IPS DF 6.9 (cell line): ENCODE measurements at regions not wholly inside any gene's neighbourhood (a gene's known extent, or its start where the extent isn't known, plus 50 kb on each side); places are given as distances from the start of the nearest gene placed in this dataset.

Experiments
- DNase-seq: peaks from one replicate; pipeline ENCODE4 v3.0.0-alpha.2; 2013; ENCODE audit warnings: low read depth, low spot score
- H3K27ac ChIP-seq: one replicate; pipeline ENCODE4 v1.5.1; 2013; ENCODE audit warnings: low read length, control low read depth
- H3K27me3 ChIP-seq: 2 replicates; pipeline ENCODE4 v1.6.1; 2013; ENCODE audit warnings: mild to moderate bottlenecking, low read length; ENCODE audit not compliant: control insufficient read depth, insufficient read depth
- H3K36me3 ChIP-seq: 2 replicates; pipeline ENCODE4 v1.6.1; 2013; ENCODE audit warnings: low read length; ENCODE audit not compliant: control insufficient read depth, insufficient read depth
- H3K4me1 ChIP-seq: 2 replicates; pipeline ENCODE4 v1.6.1; 2013; ENCODE audit warnings: low read length; ENCODE audit not compliant: control insufficient read depth, insufficient read depth
- H3K4me3 ChIP-seq: 2 replicates; pipeline ENCODE4 v1.5.1; 2013; ENCODE audit warnings: mild to moderate bottlenecking, low read length
- H3K9me3 ChIP-seq: 2 replicates; pipeline ENCODE4 v1.6.1; 2013; ENCODE audit warnings: low read length, inconsistent platforms; ENCODE audit not compliant: control insufficient read depth, insufficient read depth
- WGBS: extraction: QIAGEN DNeasy Blood & Tissue Kit; methylation state at CpG from one replicate; pipeline ENCODE4 v1.1.7; 2013; ENCODE audit warnings: mixed read lengths, missing lambda C conversion rate; ENCODE audit not compliant: insufficient read length, insufficient coverage; 5-methylcytosine and 5-hydroxymethylcytosine counted together

DNA sequence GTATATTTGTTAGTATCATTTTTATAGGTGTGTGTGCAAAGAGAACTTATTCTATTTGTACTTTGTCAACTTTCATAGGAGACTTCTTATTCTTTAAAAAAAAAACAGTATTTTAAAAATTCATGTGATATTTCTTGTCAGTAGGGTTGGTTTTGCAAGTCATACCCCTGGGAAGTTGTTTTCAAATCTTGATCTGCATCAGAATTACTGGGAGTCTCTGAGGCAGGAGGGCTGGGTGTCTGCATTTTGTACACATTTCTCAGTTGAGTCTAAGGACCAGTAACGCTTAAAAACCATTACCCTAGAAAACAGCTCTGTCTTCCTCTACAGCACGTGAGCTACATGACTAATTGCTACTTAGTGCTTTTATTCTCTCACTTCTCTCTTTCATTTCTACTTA lies 76.0 kb upstream of the CTTNBP2NL start:
- H3K27me3 ChIP-seq = no peaks in the 10 kb centered on the region
- no peaks in the 10 kb centered on the region for H3K9me3 ChIP-seq
- no peak overlapping the region for H3K4me3 ChIP-seq
- no peaks in the 10 kb centered on the region for H3K36me3 ChIP-seq
- no peak for DNase-seq
- WGBS = no CpG with 5 or more reads among the region's 2 CpGs
- no peaks in the 10 kb centered on the region; the same call in 1 of the 2 replicates for H3K4me1 ChIP-seq
- no peak overlapping the region for H3K27ac ChIP-seq

DNA sequence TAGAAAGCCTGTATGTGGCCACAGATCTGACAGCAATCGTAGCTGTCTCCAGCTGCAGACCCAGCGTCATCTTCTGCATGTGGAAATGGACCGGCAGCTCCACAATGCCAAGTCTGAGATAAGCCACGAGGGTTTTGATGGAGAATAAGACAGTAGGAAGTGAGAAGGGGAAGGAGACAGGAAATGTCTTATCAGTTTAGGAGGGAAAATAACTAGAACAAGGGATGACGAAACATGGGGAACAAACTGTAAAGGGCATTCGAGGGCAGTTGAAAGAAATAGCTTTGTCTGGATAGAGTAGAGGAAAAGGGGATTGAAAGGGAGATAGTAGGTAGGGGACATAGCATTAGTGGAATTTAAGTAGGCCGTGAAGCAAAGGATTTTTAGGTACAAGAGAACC lies 74.0 kb upstream of the CTTNBP2NL start:
- Histone ChIP-seq H3K4me1 (no peaks in the 10 kb centered on the region; the same call in 1 of the 2 replicates), H3K36me3 (no peaks in the 10 kb centered on the region), H3K27me3 (no peaks in the 10 kb centered on the region), H3K9me3 (no peaks in the 10 kb centered on the region), H3K4me3 (no peak overlapping the region), H3K27ac (no peak overlapping the region)
- no CpG with 5 or more reads among the region's 7 CpGs for WGBS
- no peak for DNase-seq

DNA sequence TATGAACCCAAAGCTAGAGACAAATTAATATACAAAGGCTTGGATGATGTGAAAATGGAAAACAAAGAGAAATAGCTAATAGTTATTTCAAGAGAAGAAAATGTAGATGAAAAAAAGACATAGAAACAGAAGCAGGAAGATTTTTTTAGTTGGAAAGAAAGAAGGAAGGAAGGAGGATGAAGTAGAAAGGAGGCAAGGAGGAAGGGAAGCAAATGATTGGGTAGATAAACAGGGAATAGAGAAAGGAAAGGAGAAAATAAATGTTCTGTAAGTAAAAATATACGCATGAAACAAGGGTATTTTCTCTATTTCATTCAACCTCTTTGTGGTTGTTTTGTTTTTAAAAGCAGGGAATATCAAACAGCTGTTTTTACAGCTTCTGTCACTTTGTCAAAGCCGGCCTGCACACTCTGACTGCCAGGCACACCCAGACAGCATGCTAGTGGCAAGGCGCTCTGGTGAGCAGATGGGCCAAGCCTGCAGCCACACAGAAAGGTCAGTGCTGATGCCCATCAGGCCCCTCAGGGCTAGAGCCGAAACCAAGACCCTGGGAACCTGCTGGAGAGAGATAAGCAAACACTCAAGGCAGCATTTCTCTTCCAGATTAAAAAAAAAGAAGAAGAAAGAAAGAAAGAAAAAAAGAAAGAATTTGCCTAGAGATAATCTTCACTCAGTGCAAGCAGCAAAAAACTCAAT lies 72.9 kb upstream of the CTTNBP2NL start:
- WGBS = no CpG with 5 or more reads among the region's 4 CpGs
- H3K9me3 ChIP-seq = no peaks in the 10 kb centered on the region
- no peaks in the 10 kb centered on the region for H3K27me3 ChIP-seq
- H3K36me3 ChIP-seq = no peaks in the 10 kb centered on the region
- H3K27ac ChIP-seq = no peak overlapping the region
- H3K4me1 ChIP-seq = no peaks in the 10 kb centered on the region; the same call in 1 of the 2 replicates
- H3K4me3 ChIP-seq = no peak overlapping the region
- no peak for DNase-seq

DNA sequence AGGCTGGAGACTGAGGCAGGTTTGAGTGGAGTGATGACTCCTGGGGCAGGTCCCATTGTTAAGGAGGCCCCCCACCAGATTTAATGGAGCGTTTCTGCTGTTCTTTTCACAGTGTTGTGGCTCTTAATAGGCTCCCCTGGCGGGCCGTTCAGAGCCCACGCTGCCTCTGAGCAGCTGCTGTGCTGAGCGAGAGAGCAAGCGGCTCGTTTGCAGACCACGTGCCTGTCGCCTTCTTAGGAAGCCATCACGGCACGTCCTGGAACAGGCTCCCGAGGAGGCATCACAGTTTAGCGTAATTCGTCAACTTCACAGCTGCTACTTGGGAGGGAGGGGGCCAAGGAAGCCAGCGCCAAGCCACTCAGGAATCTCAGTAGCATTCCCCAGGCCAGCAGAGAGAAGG lies 70.5 kb upstream of the CTTNBP2NL start:
- Histone ChIP-seq H3K4me3 (no peak overlapping the region), H3K27ac (no peak overlapping the region)
- no peak for DNase-seq

DNA sequence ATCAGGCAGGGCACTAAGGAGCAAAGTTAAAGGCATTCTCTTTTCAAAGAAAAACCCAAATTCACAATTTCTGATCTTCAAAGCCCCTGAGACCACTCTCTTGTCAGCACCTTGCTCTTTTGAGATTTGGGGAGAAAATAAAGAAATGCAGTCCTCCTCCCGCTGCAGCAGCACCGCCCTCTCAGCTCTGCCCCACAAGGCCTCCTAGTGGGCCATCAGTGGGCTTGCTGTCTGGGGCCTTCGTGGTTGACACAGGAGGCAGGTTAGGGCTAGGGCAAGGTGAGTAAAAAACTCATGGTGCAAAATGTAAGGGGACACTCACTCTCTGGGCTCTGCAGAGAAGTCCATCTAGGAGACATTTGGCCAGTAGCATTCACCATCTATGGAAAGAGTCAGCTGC lies 67.4 kb upstream of the CTTNBP2NL start:
- Histone ChIP-seq H3K27ac (no peak overlapping the region), H3K27me3 (no peaks in the 10 kb centered on the region), H3K36me3 (no peaks in the 10 kb centered on the region), H3K4me1 (no peaks in the 10 kb centered on the region), H3K9me3 (no peaks in the 10 kb centered on the region), H3K4me3 (no peak overlapping the region)
- WGBS = no CpG with 5 or more reads among the region's 3 CpGs
- DNase-seq = no peak

More for the DNA sequence above, 70.5 kb upstream of the CTTNBP2NL start:
- H3K9me3 ChIP-seq = no peaks in the 10 kb centered on the region
- no peaks in the 10 kb centered on the region for H3K36me3 ChIP-seq
- no CpG with 5 or more reads among the region's 15 CpGs for WGBS
- no peaks in the 10 kb centered on the region for H3K27me3 ChIP-seq
- no peaks in the 10 kb centered on the region for H3K4me1 ChIP-seq

DNA sequence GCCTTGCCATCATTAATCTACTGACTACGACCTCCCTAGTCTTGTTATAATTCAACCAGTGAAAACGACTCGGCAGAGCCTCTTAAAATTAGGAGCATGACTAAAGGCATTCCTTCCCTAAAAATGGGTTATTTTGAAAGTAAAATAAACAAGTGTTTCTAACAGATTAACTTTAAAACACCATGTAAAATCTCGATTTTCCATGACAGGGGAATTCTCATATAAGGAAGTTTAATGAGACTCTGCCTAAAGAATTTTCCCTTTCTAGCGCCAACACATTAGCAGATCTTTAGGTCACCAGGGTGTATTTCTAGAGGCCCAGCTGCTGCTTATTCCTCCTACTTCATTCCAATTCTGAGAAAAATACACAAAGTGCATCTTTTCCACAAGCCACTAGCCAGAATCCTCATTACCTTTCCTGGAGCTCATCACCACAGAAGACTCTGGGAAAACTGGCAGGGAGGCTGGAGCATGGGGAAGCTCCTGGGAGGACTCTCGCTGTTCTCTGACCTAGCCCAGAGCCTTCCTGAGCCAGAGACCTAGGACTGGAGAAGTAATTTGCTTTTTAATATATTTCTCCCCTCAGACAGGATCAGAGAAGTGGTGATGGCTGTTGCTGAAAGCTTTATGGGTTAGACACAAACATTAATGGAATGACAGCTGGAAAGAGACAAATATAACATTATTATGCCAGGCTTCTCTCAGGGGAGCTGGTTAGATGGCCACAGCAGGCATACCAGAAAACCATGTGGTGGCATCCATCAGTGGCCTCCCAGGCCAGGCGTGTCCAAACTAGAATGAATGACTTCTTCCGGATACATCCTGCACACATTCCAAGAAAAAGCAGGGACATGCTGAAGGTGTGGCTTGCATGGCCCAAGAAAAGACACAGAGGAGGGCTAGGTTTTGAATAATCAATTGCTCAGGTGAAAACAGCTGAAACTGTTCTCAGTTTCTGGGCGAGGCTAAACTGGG lies 63.6 kb upstream of the CTTNBP2NL start:
- Histone ChIP-seq H3K4me3 (no peak overlapping the region), H3K9me3 (no peaks in the 10 kb centered on the region), H3K27me3 (no peaks in the 10 kb centered on the region), H3K27ac (no peak overlapping the region), H3K4me1 (no peaks in the 10 kb centered on the region), H3K36me3 (no peaks in the 10 kb centered on the region)
- DNase-seq = no peak
- no CpG with 5 or more reads among the region's 9 CpGs for WGBS

DNA sequence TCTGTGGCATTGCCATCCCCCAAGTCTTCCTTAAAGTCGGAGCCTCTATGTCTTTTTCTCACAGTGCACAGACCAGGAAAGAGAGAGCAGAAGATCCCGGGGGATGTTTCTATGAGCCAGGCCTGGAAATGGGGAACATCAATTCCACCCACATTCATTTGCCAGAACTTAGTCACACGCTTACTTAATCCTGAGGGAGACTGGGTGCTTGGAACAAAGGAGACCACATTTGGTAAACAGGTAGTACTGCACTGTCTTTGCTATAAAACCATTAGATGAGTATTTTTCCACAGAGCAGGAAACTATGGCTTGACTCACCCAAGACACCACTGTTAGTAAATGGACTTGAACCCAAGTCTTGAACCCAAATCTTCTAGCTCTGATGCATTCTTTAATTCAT lies 60.7 kb upstream of the CTTNBP2NL start:
- Histone ChIP-seq H3K27ac (no peak overlapping the region), H3K27me3 (no peaks in the 10 kb centered on the region), H3K9me3 (no peaks in the 10 kb centered on the region), H3K4me3 (no peak overlapping the region), H3K36me3 (no peaks in the 10 kb centered on the region), H3K4me1 (no peaks in the 10 kb centered on the region)
- no CpG with 5 or more reads among the region's 3 CpGs for WGBS
- no peak for DNase-seq

DNA sequence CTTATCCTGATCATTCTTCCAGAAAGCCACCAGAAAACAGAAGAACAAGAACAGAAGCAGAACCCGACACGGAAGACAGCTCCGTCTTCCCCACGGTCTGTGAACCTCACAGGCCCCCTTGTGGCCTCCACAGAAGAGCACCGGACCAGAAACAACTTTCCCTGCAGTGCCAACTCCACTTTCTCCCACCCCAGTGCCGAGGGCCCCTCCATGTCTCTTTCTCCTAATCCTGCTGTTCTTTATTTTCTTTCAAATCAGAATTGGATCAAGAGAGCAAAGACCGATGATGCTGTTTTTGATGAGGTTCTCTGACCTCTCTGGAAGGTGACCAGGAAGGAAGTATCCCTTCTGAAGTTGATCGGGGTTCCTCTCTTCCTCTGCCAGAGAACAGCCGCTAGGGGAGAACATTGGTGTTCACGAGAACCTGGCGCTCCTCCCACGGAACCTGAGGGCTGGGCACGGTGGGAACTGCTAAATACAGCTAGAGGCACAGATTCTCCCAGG lies 58.9 kb upstream of the CTTNBP2NL start:
- Histone ChIP-seq H3K9me3 (no peaks in the 10 kb centered on the region), H3K27me3 (no peaks in the 10 kb centered on the region), H3K4me3 (no peak overlapping the region), H3K36me3 (no peaks in the 10 kb centered on the region), H3K27ac (no peak overlapping the region), H3K4me1 (no peaks in the 10 kb centered on the region)
- no peak for DNase-seq
- WGBS = no CpG with 5 or more reads among the region's 13 CpGs

DNA sequence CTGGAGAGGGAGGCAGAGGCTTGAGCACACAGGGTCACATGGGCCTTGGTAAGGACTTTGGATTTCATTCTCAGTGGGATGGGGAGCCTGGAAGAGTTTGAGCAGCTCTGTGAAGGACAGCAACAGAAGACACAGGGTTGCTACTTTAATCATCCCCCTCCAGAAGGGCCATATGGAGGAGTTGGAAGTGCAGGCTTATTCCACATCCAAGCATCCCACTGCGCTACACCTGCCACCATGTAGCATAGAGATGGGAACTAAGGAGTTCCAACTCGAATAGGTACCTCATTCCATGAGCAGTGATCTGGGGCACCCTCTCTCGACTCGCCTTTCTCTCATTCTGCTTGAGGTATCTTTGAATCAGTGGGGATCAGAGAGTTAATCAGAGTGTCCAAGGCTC lies 54.0 kb upstream of the CTTNBP2NL start:
- H3K4me3 ChIP-seq = no peak overlapping the region
- WGBS = no CpG with 5 or more reads among the region's 4 CpGs
- no peak overlapping the region for H3K27ac ChIP-seq
- no peak for DNase-seq
- H3K4me1 ChIP-seq = no peaks in the 10 kb centered on the region
- H3K27me3 ChIP-seq = no peaks in the 10 kb centered on the region
- H3K36me3 ChIP-seq = no peaks in the 10 kb centered on the region
- H3K9me3 ChIP-seq = no peaks in the 10 kb centered on the region

DNA sequence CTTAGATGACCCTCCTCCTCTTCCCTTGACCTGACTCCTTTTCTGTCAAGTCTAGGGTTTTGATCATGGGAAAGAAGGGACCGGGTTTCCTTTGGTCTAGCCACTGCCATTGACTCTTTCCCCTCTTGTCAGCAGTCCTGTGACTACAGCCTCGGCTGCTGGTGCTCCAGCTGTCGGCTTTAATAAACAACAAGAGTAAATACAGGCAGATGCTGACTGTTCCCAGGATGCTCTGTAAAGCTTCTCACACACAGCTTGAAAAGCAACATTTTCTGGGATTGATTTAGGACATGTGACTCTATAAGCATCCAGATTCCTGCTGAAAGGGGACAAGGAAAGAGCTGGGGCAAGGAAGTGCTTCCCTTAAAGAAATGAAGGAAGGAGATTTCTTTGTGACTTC lies 53.5 kb upstream of the CTTNBP2NL start:
- Histone ChIP-seq H3K36me3 (no peaks in the 10 kb centered on the region), H3K27ac (no peak overlapping the region), H3K27me3 (no peaks in the 10 kb centered on the region), H3K4me3 (no peak overlapping the region), H3K4me1 (no peaks in the 10 kb centered on the region), H3K9me3 (no peaks in the 10 kb centered on the region)
- no peak for DNase-seq
- WGBS = no CpG with 5 or more reads among the region's 3 CpGs
